ENCODE measurements at regions not wholly inside any gene's neighbourhood (a gene's known extent, or its start where the extent isn't known, plus 50 kb on each side); places are given as distances from the start of the nearest gene placed in this dataset.

DNA sequence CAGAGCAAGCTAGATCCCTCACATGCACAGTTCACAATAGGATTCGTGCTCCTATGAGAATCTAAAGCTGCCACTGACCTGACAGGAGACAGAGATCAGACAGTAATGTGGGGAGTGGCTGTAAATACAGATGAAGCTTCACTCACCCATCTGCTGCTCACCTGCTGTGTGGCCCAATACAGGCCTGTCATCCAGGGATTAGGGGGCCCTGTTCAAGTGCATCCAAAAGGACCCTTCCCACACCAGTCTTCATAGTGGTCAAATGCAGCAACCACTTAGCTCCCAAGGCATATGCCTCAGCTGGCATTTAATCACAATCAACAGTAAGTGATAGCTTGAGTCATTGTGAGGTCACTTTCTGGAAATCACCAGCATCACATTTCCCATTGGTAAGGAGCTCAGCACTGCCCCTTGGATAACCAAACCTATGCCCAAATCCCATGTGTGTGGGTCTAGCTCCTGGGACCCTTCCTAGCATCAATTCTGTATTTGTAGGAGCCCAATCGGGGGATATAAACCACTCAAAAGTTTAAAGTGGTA lies 65.6 kb downstream of the OR4C45 start:
- in situ Hi-C loops (cut with MboI), result no loop called here
- ChIA-PET POLR2A (no interaction called here), CTCF (ENCODE audit: low intra/inter-chr PET ratio) (no interaction called here)
- 4% methylated on average over 2 of the region's 2 CpGs for WGBS (ENCODE audit: insufficient coverage, low coverage, missing lambda C conversion rate)
- no peak overlapping the region for H3K9ac ChIP-seq (ENCODE audit: insufficient read depth in 1 of 2, low read depth in 2 of 2, low read length in 2 of 2)
- ATAC-seq, result no peak
- intact Hi-C loops (cut with micrococcal nuclease), result no loop called here
- BruUV-seq (replicated peaks), result no TSS peak
- H3K36me3 ChIP-seq (ENCODE audit: control insufficient read depth, insufficient read depth, low read length), result no peaks in the 10 kb centered on the region
- no peak overlapping the region for H3K27ac ChIP-seq (ENCODE audit: extremely low read depth, low read depth, low read length)
- no peaks in the 10 kb centered on the region for H4K20me1 ChIP-seq (replicated peaks; ENCODE audit: control insufficient read depth, insufficient read depth, low read length)
- H3K4me1 ChIP-seq (replicated peaks in 1 of 2; ENCODE audit: control insufficient read depth in 2 of 2, insufficient read depth in 2 of 2, low read length in 2 of 2), result no peaks in the 10 kb centered on the region
- TF ChIP-seq IRF2 (CRISPR knock-in tag; IDR thresholded peaks at IDR 0.05), result no peak
- TF ChIP-seq FIP1L1 (IDR thresholded peaks at IDR 0.05; ENCODE audit: low read depth, low read length, poor library complexity, severe bottlenecking), result no peak
- TF ChIP-seq HSF4 (CRISPR knock-in tag; IDR thresholded peaks at IDR 0.05; ENCODE audit: borderline replicate concordance), result no peak
- no peak for TF ChIP-seq SMAD3 (CRISPR knock-in tag; conservative IDR thresholded peaks at IDR 0.05)
- no peak for TF ChIP-seq NBN (IDR thresholded peaks at IDR 0.05; ENCODE audit: low read depth)
- TF ChIP-seq ZNF3 (CRISPR knock-in tag; IDR thresholded peaks at IDR 0.05), result no peak
- no peak for TF ChIP-seq ZNF75A (CRISPR knock-in tag; IDR thresholded peaks at IDR 0.05)
- no peak overlapping the region for H2AFZ ChIP-seq (ENCODE audit: low read depth, low read length)
- H3K4me3 ChIP-seq, result no peak overlapping the region
- H3K4me2 ChIP-seq (ENCODE audit: insufficient read depth, low read length), result no peak overlapping the region
- DNase-seq (ENCODE audit: extremely low read depth in 1 of 4, low spot score in 3 of 4), result no peak
- no peak for FAIRE-seq
- H3K9me1 ChIP-seq (ENCODE audit: control insufficient read depth, insufficient read depth, low read length), result no peaks in the 10 kb centered on the region
- no peaks in the 10 kb centered on the region for H3K79me2 ChIP-seq (ENCODE audit: control insufficient read depth, insufficient read depth, low read length)
- no peaks in the 10 kb centered on the region for H3K27me3 ChIP-seq (ENCODE audit: control insufficient read depth in 2 of 2, insufficient read depth in 2 of 2, low read length in 2 of 2)
- H3K9me3 ChIP-seq (replicated peaks; ENCODE audit: control insufficient read depth, insufficient read depth, low read depth, low read length), result no peaks in the 10 kb centered on the region

DNA sequence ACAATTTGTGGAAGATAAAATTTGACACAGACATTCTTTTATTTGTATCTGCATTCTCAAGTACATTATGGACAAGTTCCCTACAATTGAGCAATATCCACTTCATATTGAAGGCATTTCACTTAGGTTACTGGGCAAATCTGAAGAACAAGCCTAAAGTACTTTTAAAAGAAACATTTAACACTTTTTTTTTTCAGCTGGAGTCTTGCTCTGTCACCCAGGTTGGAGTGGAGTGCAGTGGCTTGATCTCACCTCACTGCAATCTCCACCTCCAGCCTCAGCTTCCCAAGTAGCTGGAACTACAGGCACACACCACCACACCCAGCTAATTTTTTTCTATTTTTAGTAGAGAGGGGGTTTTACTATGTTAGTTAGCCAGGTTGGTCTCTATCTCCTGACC lies 70.2 kb downstream of the OR4C45 start:
- intact Hi-C loops (cut with micrococcal nuclease) (no loop called here), in situ Hi-C loops (cut with MboI) (no loop called here)
- Histone ChIP-seq H3K4me2 (ENCODE audit: insufficient read depth, low read length) (no peak overlapping the region), H3K9me3 (replicated peaks; ENCODE audit: control insufficient read depth, insufficient read depth, low read depth, low read length) (no peaks in the 10 kb centered on the region), H3K36me3 (ENCODE audit: control insufficient read depth, insufficient read depth, low read length) (no peaks in the 10 kb centered on the region), H3K4me3 (no peak overlapping the region), H2AFZ (ENCODE audit: low read depth, low read length) (no peak overlapping the region), H3K79me2 (ENCODE audit: control insufficient read depth, insufficient read depth, low read length) (no peaks in the 10 kb centered on the region), H3K4me1 (replicated peaks in 1 of 2; ENCODE audit: control insufficient read depth in 2 of 2, insufficient read depth in 2 of 2, low read length in 2 of 2) (no peaks in the 10 kb centered on the region), H3K27ac (ENCODE audit: extremely low read depth, low read depth, low read length) (no peak overlapping the region), H3K9ac (ENCODE audit: insufficient read depth in 1 of 2, low read depth in 2 of 2, low read length in 2 of 2) (no peak overlapping the region), H3K9me1 (ENCODE audit: control insufficient read depth, insufficient read depth, low read length) (no peaks in the 10 kb centered on the region), H3K27me3 (ENCODE audit: control insufficient read depth in 2 of 2, insufficient read depth in 2 of 2, low read length in 2 of 2) (no peaks in the 10 kb centered on the region), H4K20me1 (replicated peaks; ENCODE audit: control insufficient read depth, insufficient read depth, low read length) (no peaks in the 10 kb centered on the region)
- ChIA-PET POLR2A (no interaction called here), CTCF (ENCODE audit: low intra/inter-chr PET ratio) (no interaction called here)
- BruUV-seq (replicated peaks), result no TSS peak
- ATAC-seq (no peak), FAIRE-seq (no peak), DNase-seq (ENCODE audit: extremely low read depth in 1 of 4, low spot score in 3 of 4) (no peak)
- TF ChIP-seq IFI16 (CRISPR knock-in tag; IDR thresholded peaks at IDR 0.05) (no peak), NR2C2 (CRISPR knock-in tag; IDR thresholded peaks at IDR 0.05) (no peak), NR2C2 (tag; IDR thresholded peaks at IDR 0.05) (no peak), LARP7 (IDR thresholded peaks at IDR 0.05) (no peak), KLF10 (CRISPR knock-in tag; IDR thresholded peaks at IDR 0.05) (no peak), XRCC3 (IDR thresholded peaks at IDR 0.05) (no peak), SMAD3 (CRISPR knock-in tag; conservative IDR thresholded peaks at IDR 0.05) (no peak)
- TF ChIP-seq, protein P1, sequence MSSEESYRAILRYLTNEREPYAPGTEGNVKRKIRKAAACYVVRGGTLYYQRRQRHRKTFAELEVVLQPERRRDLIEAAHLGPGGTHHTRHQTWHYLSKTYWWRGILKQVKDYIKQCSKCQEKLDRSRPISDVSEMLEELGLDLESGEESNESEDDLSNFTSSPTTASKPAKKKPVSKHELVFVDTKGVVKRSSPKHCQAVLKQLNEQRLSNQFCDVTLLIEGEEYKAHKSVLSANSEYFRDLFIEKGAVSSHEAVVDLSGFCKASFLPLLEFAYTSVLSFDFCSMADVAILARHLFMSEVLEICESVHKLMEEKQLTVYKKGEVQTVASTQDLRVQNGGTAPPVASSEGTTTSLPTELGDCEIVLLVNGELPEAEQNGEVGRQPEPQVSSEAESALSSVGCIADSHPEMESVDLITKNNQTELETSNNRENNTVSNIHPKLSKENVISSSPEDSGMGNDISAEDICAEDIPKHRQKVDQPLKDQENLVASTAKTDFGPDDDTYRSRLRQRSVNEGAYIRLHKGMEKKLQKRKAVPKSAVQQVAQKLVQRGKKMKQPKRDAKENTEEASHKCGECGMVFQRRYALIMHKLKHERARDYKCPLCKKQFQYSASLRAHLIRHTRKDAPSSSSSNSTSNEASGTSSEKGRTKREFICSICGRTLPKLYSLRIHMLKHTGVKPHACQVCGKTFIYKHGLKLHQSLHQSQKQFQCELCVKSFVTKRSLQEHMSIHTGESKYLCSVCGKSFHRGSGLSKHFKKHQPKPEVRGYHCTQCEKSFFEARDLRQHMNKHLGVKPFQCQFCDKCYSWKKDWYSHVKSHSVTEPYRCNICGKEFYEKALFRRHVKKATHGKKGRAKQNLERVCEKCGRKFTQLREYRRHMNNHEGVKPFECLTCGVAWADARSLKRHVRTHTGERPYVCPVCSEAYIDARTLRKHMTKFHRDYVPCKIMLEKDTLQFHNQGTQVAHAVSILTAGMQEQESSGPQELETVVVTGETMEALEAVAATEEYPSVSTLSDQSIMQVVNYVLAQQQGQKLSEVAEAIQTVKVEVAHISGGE (CRISPR knock-in tag; IDR thresholded peaks at IDR 0.05), result no peak
